HG02610 (cell line): ENCODE measurements at regions not wholly inside any gene's neighbourhood (a gene's known extent, or its start where the extent isn't known, plus 50 kb on each side); places are given as distances from the start of the nearest gene placed in this dataset.
"Not testable (repeated sequence)": the region's sequence is repeated elsewhere in the genome, so short reads cannot be mapped to it uniquely, and the experiment has no call there.

ENCODE experiments used
- ATAC-seq: cut with Tn5 transposase; IDR thresholded peaks from one replicate; pipeline ENCODE4 v1.9.1; 2021; ENCODE audit warnings: mild to moderate bottlenecking, moderate library complexity; ENCODE audit not compliant: unreplicated experiment

DNA sequence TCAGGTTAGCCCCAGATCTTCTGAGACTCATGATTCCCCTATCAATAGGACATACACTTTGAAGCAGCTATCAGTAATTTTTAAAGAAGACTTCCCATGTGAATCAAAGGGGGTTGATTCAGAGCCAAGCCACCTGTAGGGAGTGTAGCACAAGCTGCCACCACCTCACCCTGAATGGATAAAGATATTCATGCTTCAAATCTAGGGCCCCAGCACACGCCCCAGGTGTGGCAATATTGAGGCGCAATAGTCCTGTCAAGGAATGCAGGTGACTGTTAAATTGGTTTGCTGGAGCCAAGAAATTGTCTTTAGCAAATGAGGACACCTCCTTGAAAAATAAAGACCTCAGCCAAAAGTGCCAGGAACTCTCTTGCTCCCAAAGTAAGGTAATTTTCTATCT, 404.4 kb downstream of the MAFB start:
- ATAC-seq = no peak

DNA sequence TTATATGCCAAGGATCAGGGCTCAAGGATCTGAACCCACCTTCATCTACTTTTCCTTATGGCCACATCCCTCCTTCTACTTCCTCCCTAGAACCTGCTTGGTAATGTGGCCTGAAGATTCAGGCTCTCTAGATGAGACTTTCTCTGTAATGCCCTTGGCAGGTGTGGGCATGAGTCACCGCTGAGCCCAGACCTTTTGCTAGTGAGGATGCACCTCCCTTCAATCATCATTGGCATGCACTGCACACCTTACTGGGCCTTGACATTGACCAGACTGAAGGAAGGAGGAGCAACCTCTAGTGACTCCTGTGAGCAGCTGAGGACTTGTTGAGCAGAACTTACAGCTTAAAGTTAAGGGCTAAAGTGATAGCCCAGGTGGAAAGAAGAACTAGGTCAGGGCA, 405.3 kb downstream of the MAFB start:
- ATAC-seq = no peak

DNA sequence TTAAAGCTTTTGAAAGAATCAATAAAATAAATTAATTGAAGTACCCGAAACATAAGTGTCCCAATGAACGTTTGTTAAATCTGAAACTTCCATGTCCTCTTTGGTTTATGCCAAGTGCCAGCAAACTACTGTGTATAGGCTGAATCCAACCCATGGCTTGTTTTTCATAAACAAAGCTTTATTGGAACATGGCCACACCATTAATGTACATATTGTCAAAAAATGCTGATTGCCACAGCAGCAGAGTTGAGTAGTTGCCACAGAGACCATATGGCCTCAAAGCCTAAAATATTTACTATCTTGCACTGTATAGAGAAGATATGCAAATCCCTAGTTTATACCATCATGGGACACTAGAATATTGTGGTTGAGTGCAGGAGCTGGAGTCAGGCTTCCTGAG, 406.1 kb downstream of the MAFB start:
- no peak for ATAC-seq

DNA sequence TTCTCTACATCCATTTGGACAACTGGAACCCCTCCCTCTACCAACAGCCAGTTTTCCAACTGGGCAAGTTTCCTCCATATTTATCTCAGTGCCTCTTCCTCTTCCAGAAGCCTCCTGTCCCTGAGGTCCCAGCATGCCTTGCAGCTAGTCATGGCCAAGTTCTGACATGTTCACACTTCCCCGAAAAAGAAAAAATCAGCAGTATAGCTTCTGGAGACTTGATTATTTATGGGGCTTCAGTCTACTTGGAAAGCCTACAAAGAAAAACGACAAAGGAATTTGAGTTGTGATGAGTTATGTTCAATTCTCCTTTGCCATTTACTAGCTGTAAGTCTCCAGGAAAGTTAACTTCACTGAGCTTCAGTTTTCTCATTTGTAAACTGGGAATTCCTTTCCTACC, 406.5 kb downstream of the MAFB start:
- ATAC-seq = no peak

DNA sequence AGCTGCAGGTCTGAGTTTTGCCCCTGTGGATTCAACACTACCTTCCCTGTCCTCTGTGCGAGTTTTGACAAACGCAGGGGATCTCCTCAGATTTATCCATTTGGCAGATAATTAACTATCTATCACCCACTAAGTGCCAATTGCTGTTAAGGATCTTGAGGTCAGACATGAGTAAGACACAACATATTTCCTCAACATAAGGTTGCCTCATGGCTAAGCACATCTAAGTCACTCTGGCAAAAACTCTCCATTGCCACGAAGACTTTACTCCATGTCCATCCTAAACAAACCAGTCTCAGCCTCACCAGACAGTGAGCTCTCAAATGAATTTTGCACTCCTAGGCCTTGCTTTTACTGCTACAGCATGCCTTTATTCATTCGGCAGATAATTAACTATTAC, 408.4 kb downstream of the MAFB start:
- no peak for ATAC-seq

DNA sequence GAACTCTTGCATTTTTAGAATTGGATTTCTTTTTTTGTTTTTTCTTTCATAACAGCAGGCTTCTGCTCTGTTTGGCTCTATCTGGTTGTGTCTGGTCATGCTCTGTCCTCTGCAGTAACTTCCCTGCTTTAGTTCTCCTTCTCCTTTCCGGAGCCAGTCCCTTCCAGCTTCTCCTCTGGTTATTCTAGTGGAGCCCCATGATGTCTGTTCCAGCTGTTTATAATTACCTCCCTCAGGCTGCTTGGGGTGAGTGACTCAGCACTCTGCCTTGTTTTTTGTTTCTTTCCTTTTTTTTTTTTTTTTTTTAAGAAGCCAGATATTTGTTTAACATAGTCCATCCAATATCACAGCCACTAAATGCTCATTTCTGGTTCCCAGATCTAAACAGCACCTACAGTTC, 409.6 kb downstream of the MAFB start:
- ATAC-seq = no peak

DNA sequence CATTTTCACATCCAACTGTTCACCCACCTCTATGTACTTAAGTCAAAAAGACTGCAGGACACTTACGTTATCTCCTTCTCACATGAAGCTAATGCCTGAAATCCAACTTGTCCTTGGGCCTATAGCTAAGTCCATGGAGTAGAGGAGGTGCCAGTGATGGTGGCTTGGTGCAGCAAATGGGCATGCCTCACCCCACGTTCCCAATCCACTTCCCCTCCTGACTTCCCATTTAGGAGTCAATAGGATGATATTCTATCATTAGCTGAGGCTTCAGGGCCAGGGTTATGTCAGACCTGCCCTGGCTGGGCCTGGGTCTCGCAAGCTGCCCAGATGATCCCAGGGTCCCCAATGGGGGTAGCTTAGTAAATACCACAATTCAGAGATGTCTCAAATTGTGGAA, 410.4 kb downstream of the MAFB start:
- ATAC-seq = no peak

DNA sequence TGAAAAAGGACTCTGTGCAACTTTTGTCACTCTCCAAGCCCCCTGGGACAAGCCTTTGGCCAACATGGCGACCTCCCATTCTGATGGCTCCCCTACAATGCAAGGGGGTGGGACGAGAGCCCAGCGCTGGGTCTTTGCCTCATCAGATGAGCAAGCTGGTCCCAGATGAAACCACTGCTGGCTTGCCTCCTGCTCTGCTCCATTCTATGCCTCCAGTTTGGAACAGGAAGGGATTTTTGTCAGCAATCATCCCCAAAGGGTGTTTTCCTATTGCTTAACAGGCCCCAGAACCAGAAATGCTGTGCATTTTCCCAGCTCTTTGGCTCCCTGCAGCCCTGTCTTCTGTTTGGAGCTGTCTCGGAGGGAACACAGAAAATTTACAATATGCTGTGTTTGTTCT, 412.7 kb downstream of the MAFB start:
- ATAC-seq = no peak

DNA sequence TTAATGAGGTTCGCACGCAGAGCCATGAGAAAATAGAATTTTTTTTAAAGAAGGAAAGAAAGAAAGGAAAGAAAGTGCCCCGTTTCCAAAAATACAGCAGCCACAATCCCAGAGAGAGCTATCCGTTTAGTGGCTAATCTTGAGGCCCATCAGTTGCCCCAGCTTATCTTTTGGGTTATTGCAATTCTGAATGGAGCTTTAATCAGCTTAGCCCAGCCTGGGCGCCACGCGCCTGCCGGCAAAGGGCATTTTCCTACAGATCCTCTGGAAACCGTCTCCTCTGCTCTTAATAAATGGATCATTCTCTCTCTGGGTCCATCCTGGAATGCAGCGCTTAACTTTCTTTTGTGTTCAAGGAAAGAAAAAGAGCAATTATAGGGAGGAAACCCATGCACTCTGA, 413.3 kb downstream of the MAFB start:
- ATAC-seq = no peak

DNA sequence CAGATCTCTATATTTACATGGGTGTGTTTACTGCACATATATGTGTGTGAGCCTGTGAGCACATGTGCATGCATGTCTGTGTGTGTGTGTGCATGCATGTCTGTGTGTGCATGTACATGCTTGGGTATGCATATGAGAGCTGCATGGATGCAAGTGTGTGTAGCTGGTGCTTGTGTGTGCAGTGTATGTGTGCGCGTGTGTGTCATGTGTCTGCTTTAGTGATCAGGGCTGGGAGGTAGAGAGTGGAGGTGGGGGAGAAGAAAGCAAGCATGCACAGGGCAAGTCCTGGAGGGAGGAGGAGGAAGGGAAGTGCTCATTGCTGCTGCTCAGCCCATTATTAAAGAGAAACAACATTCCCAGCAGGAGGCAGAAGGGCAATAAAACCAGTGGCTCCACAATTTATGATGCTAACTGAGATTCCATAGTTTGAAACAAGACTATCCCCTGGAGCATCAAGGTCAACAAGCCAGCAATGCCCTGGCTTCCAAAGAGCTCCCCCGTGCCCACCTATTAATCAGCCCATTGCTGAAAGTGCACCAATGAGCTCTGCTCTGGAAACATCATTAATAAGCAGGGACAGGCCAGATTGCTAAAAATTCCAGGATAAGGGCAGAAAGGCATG, 414.0 kb downstream of the MAFB start:
- ATAC-seq = no peak

DNA sequence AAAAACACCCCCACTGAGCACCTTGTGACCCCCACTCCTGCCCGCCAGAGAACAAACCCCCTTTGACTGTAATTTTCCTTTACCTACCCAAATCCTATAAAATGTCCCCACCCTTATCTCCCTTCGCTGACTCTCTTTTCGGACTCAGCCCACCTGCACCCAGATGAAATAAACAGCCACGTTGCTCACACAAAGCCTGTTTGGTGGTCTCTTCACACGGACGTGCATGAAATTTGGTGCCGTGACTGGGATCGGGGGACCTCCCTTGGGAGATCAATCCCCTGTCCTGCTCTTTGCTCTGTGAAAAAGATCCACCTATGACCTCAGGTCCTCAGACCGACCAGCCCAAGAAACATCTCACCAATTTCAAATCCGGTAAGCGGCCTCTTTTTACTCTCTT, 419.8 kb downstream of the MAFB start:
- not testable (repeated sequence) for ATAC-seq

DNA sequence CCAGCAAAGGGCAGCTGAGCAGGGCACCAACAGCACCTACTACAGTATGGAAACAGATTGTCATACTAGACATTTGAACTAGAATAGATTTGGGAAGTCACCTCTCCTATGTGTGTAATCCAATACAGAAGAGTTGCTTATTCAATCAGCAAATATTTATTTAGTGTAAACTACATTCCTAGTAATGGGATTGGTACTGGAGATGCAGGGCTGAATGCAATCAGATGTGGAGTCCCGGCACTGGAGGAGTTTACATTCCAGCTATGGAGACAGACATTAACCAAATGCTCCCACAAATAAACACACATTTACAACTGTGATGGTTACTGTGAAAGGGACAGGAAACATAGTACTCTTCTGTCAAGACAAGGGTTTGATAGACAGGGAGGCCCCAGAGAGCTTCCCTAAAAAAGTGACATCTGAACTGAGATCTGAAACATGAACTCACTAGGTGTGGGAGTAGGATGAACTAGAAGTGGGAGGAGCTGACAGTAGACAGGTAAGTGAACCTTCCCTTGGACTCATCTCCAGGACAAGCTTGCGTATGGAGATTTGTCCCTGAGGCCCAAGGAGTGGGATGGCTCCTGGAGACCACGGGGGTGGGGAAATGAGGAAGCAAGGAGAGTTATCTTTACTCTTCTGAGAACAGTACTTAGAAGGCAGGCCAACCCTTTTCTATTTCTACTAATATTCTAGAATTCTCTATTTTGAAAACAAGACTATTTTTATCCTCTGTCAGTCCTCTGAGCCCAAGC, 420.5 kb downstream of the MAFB start:
- no peak for ATAC-seq

DNA sequence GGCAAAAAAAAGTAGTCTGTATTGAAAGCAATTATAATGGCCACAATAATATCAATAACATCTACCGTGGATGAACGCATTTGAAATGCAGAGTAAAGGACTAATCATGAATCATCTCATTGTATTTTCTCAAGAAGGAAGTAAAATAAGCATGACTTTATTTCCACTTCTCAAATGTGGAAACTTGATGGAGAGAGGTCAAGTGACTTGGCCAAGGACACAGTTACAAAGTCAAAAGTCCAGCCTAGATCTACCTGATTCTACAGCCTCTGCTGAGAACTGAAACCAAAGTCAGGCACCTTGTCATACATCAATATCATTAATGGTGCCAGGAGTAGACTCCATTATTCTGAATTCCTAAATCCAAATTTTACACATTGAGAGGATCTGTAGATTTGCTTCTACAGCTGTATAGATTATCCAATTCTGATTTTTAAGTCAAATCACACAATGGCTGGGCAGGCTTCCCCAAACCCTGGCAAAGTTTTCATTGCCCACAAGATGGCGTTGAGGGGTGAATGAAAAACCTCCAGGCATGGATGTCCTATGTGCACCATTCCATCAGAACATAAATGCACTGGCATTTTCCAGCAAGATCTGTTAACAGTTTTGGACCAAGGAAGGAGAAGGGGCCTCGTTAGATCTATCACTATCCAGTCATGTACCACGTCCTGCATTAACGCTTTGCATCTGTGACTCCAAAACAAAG, 423.1 kb downstream of the MAFB start:
- ATAC-seq = no peak

DNA sequence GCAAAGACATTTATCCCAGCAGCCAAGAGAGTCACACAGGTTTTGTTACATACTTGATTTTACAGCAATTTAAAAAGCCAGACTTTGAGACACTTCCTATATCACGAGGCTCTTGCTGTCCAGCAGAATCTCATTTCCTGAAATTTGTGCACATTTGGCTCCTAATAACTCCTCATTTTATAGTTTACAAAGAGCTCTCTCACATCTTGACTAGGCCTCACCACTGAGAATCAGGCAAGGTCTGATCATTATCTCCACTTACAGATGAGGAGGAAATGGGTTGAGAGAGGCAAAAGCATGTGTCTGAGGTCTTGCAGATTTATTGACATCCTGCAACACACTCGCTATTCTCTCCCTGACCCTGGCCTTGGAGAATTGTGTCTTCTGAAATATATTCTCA, 426.8 kb downstream of the MAFB start:
- no peak for ATAC-seq

DNA sequence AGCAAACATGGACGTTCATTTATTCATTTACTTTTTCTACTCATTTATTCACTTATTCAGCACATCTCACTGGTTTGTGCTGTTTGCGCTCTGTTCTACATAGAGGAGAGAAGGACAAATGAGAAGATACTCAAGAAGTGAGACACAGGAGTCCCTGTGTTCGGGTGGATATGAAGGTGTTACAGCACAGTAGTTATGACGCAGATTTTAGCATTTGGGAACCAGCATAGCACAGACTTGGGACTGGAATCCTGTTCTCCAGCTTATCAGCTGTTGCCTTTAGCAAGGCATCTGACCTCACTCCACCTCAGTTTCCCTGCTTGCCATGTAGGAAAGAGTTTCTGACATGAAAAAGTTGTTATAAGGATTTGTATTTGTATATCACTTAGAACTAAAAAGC, 430.1 kb downstream of the MAFB start:
- ATAC-seq = no peak

DNA sequence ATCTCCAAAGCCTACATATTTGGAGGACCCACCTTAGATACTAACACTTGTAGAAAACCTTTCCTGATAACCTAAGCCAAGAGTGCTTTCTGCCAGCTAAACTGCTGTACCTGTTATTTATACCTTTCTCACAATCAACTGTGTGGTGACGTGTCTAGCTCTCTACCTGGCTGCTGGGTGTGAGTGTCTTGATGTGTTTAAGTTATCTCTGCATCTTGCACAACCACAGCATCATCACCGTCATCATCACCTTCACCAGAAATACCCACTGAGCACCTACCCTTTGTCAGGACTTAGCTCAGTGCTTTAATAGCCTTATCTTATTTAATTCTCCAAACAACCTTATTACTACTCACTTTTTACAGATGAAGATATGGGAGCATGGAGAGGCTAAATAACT, 431.3 kb downstream of the MAFB start:
- no peak for ATAC-seq

DNA sequence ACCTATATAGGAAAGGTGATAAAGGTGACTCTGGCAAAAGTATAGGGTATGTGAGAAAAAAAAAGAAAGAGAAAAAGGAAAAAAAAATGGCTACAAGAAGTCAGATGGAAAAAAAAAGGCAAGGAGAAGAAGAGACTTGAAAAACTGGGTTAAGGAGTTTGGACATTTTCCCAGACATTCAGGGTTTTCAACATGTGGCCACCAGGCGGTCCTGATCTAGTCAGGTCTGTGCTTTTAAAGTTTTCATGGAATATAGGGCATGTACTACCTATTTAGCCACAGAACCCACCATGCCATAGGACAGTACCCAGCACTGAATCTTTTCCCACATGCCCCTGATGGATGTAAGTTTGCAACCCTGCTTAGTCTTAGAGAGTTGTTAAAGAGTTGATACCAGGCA, 433.7 kb downstream of the MAFB start:
- no peak for ATAC-seq

DNA sequence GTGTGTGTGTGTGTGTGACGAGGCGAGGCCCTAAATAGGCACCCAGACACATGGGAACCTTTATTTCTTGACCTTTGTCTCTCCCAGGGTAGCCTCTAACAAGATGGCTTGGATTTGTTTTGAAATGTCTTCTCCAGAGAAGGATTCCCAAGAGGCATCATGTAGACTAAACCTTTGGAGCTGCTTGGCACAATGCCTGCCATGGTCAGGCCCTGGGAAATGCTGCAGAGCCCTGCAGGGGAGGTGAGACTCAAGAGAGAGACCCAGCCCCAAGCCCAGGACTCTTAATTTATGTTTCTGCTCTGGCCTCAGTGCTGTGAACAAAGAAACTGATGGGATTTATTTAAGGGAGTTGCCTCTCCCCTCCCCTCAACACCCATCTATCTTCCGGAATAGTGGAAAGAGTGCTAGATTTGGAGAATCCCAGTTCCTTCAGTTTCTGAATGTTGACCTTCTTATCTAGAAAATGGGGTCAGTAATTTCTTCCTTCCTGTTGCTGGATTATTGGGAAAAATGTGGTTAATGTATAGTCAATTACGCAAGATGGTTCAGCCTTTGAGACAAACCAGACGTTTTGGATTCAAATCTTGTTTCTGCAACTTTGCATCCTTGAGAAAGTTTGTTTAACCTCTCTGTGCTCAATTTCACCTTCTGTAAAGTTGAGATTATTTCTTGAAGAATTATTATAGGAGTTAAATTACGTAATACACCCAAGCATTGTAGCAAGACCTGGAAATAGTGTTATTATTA, 434.8 kb downstream of the MAFB start:
- ATAC-seq = no peak

DNA sequence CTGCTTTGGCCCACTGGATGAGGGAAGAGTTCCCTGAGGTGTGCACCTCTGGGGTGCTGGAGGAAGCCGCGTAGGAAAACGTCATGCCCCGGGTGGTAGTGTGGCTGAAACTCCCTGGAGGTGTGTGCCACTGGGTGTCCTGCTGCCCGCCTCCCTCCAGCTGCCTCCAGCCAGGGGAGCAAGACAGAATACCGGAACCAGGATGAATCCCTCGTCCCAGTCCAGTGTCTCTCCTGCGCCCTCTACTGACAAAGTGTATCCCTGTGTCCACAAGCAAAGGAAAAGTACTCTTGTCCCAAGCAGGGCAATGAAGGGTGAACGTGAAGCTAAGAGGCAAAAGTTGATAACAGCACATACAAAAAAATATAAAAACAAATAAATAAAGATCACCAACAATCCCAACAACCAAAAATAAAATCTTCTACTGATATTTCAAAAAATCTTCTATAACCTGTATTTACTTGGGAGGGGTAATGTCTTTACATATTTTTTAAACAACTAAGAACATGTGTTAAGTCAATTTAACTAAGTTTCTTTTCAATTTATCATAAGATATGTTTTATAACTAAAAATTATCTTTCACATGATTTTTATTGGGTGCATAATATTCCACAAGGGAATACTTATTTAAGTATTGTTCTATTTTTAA, 437.6 kb downstream of the MAFB start:
- no peak for ATAC-seq

DNA sequence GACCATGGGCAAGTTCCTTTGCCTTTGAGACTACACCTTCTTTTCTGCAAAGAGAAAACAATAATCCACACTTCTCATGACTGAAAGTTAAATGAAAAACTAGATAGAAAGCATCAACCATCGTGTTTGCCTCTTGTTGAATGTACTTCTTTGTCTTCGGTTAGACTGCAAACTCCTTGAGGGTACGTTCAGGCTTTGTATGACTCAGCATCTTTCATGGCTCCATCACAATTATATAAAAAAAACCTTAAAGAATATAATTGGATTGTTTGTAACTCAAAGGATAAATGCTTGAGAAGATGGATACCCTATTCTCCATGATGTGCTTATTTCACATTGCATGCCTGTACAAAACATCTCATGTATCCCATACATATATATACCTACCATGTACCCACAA, 439.2 kb downstream of the MAFB start:
- ATAC-seq = no peak

DNA sequence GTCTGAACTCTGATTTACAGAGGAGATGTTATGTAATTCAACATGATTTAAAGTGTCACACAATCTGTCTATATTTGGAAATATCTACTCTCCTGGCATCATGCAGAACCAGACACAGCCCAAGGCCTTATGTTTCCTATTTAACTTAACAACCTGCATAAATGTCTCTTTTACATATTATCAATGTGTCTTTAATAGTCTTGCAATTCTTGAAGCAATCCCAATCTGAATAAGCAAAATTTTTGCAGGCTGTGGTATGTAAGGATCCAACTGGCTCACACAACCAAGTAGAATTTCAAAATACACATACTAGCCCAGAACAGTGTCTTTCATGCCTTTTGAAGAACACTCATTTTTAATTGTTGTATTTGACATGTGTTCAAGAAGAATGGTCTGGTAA, 443.2 kb downstream of the MAFB start:
- ATAC-seq = no peak
